ENCODE measurements at regions not wholly inside any gene's neighbourhood (a gene's known extent, or its start where the extent isn't known, plus 50 kb on each side); places are given as distances from the start of the nearest gene placed in this dataset.
"Not testable (repeated sequence)": the region's sequence is repeated elsewhere in the genome, so short reads cannot be mapped to it uniquely, and the experiment has no call there.

GRCh38 chr2:16238786-16239185 lies 298.4 kb downstream of the MYCN start:
- no peak for DNase-seq (ENCODE audit: low read depth)

GRCh38 chr2:16238001-16238761 lies 297.8 kb downstream of the MYCN start:
- DNase-seq (ENCODE audit: low read depth), result no peak

- DNase-seq (ENCODE audit: low read depth), result no peak
Measured at GRCh38 chr2:16235747-16236146, 295.4 kb downstream of the MYCN start.

- DNase-seq (ENCODE audit: low read depth), result not testable (repeated sequence)
Measured at GRCh38 chr2:16235291-16235690, 294.9 kb downstream of the MYCN start.

GRCh38 chr2:16228951-16229350 lies 288.6 kb downstream of the MYCN start:
- DNase-seq (ENCODE audit: low read depth), result no peak

GRCh38 chr2:16228471-16228870 lies 288.1 kb downstream of the MYCN start:
- DNase-seq (ENCODE audit: low read depth), result no peak

GRCh38 chr2:16227811-16228462 lies 287.6 kb downstream of the MYCN start:
- DNase-seq (ENCODE audit: low read depth), result no peak

- DNase-seq (ENCODE audit: low read depth), result no peak
Measured at GRCh38 chr2:16226943-16227664, 286.8 kb downstream of the MYCN start.

- DNase-seq (ENCODE audit: low read depth), result no peak
Measured at GRCh38 chr2:16226381-16226780, 286.0 kb downstream of the MYCN start.

- DNase-seq (ENCODE audit: low read depth), result no peak
Measured at GRCh38 chr2:16225545-16225944, 285.2 kb downstream of the MYCN start.

GRCh38 chr2:16225071-16225470 lies 284.7 kb downstream of the MYCN start:
- no peak for DNase-seq (ENCODE audit: low read depth)

- no peak for DNase-seq (ENCODE audit: low read depth)
Measured at GRCh38 chr2:16224298-16225045, 284.1 kb downstream of the MYCN start.

GRCh38 chr2:16223841-16224177 lies 283.5 kb downstream of the MYCN start:
- DNase-seq (ENCODE audit: low read depth), result no peak

GRCh38 chr2:16223161-16223840 lies 283.0 kb downstream of the MYCN start:
- DNase-seq (ENCODE audit: low read depth), result no peak

- DNase-seq (ENCODE audit: low read depth), result no peak
Measured at GRCh38 chr2:16222326-16222725, 282.0 kb downstream of the MYCN start.

- DNase-seq (ENCODE audit: low read depth), result no peak
Measured at GRCh38 chr2:16221461-16222010, 281.2 kb downstream of the MYCN start.

GRCh38 chr2:16219292-16219975 lies 279.1 kb downstream of the MYCN start:
- DNase-seq (ENCODE audit: low read depth), result no peak

GRCh38 chr2:16218625-16219024 lies 278.3 kb downstream of the MYCN start:
- no peak for DNase-seq (ENCODE audit: low read depth)

- DNase-seq (ENCODE audit: low read depth), result no peak
Measured at GRCh38 chr2:16218161-16218560, 277.8 kb downstream of the MYCN start.

GRCh38 chr2:16217741-16218140 lies 277.4 kb downstream of the MYCN start:
- not testable (repeated sequence) for DNase-seq (ENCODE audit: low read depth)

GRCh38 chr2:16217291-16217690 lies 276.9 kb downstream of the MYCN start:
- no peak for DNase-seq (ENCODE audit: low read depth)
